Kidney epithelial cell (primary cell): ENCODE measurements at regions not wholly inside any gene's neighbourhood (a gene's known extent, or its start where the extent isn't known, plus 50 kb on each side); places are given as distances from the start of the nearest gene placed in this dataset.

Experiments used
- DNase-seq: peaks from one replicate; pipeline ENCODE4 v3.0.0-alpha.2; 2010; ENCODE audit warnings: low read depth
- H3K27me3 ChIP-seq: 2 replicates; pipeline ENCODE4 v1.6.0; 2011; ENCODE audit warnings: low read length; ENCODE audit not compliant: control insufficient read depth, insufficient read depth
- H3K36me3 ChIP-seq: 2 replicates; pipeline ENCODE4 v1.5.1; 2011; ENCODE audit warnings: low read length; ENCODE audit not compliant: control insufficient read depth, insufficient read depth
- H3K4me3 ChIP-seq: 2 replicates; pipeline ENCODE4 v1.5.1; 2011; ENCODE audit warnings: low read depth, mild to moderate bottlenecking, control low read depth, low read length
- CTCF ChIP-seq: IDR thresholded peaks from 2 replicates; pipeline ENCODE4 v1.5.1; 2011; ENCODE audit warnings: mild to moderate bottlenecking, moderate library complexity, low read length, control low read depth, inconsistent platforms; ENCODE audit not compliant: insufficient read depth, poor library complexity, severe bottlenecking

- no peak for TF ChIP-seq CTCF
- DNase-seq: no peak
- no peaks in the 10 kb centered on the region for H3K27me3 ChIP-seq
- H3K36me3 ChIP-seq: no peaks in the 10 kb centered on the region
- no peak overlapping the region for H3K4me3 ChIP-seq
These were observed 109.9 kb downstream of the IRX5 start for GRCh38 chr16:55040366-55041086.

- no peak overlapping the region for H3K4me3 ChIP-seq
- DNase-seq: no peak
- H3K36me3 ChIP-seq: no peaks in the 10 kb centered on the region
- H3K27me3 ChIP-seq: no peaks in the 10 kb centered on the region
- no peak for TF ChIP-seq CTCF
These were observed 111.0 kb downstream of the IRX5 start for GRCh38 chr16:55041540-55042234.

GRCh38 chr16:55042556-55043432 lies 112.1 kb downstream of the IRX5 start:
- no peaks in the 10 kb centered on the region for H3K27me3 ChIP-seq
- no peak for DNase-seq
- TF ChIP-seq CTCF: no peak
- H3K4me3 ChIP-seq: no peak overlapping the region
- no peaks in the 10 kb centered on the region for H3K36me3 ChIP-seq

- Histone ChIP-seq H3K4me3 (no peak overlapping the region), H3K27me3 (no peaks in the 10 kb centered on the region), H3K36me3 (no peaks in the 10 kb centered on the region)
- DNase-seq: no peak
- no peak for TF ChIP-seq CTCF
These were observed 112.8 kb downstream of the IRX5 start for GRCh38 chr16:55043499-55043898.

GRCh38 chr16:55044201-55044975 lies 113.7 kb downstream of the IRX5 start:
- no peak for TF ChIP-seq CTCF
- Histone ChIP-seq H3K27me3 (no peaks in the 10 kb centered on the region), H3K4me3 (no peak overlapping the region), H3K36me3 (no peaks in the 10 kb centered on the region)
- DNase-seq: no peak
